HG03469 (cell line): ENCODE measurements at regions not wholly inside any gene's neighbourhood (a gene's known extent, or its start where the extent isn't known, plus 50 kb on each side); places are given as distances from the start of the nearest gene placed in this dataset.
"Not testable (repeated sequence)": the region's sequence is repeated elsewhere in the genome, so short reads cannot be mapped to it uniquely, and the experiment has no call there.

Source experiments
- ATAC-seq: cut with Tn5 transposase; IDR thresholded peaks from one replicate; pipeline ENCODE4 v1.9.1; 2021; ENCODE audit warnings: mild to moderate bottlenecking, moderate library complexity, moderate number of reproducible peaks; ENCODE audit not compliant: unreplicated experiment

DNA sequence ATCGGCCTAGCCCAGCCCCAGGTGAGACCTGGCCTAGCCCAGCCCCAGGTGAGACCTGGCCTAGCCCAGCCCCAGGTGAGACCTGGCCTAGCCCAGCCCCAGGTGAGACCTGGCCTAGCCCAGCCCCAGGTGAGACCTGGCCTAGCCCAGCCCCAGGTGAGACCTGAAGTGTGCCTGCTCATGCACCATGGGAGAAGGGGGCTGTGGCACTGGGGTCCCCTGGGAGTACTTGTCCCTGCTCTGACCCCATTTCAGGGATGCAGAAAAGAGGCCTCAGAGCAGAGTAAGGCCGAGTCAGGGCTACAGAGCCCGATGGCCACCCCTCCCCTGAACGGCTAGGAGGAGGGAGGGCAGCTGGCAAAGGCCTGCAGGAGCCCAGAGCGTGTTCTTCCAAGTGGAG, 129.6 kb downstream of the CRYBB2 start:
- ATAC-seq, result not testable (repeated sequence)

DNA sequence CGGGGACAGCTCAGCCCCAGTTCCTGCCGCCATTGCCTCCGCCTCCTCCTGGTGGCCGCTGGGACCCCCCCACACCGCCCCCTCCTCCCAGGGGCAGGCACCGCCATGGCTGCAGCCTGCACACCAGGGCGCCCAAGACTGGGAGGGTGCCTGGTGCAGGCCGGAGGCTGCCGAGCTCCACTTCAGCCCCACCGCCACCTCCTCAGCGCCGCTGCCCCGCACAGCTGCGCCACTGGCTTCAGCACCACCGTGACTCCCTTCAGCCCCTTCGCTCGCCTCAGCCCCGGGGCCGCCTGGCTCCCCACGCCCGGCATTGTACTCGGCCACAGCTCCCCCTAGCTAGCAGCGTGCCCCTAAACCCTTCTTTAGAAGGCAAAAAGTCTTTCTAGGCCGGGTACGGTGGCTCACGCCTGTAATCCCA, 131.1 kb downstream of the CRYBB2 start:
- ATAC-seq, result no peak

DNA sequence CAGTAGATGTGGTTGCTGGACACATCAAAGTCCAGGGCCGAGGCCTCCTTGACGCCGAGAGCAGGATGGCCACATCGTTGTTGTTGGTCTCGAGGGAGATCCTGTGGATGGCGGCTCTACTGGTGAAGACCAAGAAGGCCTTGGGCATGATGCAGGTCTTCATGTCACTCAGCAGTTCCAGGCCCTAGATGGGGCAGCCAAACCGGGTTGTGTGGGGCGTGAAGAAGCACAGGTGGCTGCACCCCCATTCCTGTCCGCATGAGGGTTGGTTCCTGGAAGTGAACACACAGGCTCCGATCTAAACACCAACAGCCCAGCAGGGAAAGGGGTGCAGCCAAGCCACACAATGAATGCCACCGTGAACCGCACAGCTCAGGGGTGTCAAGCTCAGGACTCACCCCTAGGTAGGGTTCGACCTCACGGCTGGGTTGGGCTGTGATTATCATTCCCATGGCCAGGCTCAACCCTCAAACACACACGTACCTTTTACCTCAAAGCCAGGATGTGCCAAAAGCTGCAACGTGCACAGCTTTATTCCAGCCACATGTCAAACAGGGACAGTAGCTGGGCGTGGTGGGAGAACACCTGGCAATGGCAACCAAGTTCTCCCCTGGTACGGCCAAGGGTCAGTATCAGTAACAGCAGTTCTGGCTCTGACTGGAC, 132.3 kb downstream of the CRYBB2 start:
- no peak for ATAC-seq

DNA sequence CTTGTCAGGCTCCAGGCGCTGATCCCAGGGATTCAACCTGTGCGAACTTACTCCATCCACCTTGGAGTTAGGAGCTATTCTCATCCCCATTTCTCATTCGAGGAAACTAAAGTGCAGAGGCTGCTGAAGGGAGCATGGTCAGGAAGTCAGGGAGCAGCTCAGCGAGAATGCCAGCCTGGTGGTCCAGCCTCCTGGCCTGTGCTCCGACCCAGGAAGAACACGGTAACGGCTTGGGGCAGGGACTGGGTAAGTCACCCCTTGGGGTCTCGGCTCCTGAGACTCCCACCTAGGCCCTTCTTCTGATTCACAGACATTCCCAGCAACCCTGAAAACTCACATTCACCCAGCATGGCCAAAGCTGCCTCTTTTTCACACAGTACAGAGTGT, 132.8 kb downstream of the CRYBB2 start:
- ATAC-seq, result no peak

DNA sequence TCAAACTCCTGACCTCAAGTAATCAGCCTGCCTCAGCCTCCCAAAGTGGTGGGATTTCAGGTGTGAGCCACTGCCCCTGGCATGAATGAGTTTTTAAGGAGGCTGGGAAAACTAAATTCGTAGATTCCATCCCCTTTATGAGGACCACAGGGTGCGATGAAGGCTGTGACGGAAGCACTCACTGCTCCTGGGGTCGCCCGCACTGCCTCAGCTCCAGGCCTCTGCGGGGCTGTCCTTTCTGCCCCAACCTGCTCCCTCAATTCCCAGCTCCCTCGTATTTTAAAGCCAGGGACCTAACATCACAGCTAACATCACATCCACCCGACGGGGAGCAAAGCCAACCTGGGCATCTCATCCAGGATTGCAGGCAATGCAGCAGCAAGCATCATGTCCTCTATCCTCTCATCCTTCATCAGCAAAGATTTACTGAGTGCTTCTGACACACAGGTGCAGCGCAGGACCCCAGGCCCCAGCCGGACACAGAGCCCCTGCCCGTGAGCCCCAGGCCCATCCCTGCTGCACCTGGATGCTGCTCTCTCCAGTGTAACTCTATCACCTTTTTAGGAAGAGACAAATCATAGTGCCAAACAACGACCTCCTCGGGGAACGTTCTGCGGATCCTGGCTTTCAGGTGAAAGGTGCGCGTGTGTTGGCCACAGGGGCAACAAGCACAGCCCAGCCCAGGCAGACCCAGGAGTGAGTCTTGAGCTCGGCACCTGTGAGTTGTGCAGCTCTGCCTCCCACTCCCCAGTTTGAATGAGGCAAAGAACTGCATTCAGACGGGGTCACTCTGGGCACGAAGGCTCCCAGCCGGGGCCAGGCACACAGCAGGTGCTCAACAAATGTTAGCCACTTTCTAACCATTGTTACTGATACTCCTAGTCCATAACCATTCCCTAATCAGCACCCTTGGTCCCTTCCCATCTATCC, 134.3 kb downstream of the CRYBB2 start:
- ATAC-seq, result no peak

DNA sequence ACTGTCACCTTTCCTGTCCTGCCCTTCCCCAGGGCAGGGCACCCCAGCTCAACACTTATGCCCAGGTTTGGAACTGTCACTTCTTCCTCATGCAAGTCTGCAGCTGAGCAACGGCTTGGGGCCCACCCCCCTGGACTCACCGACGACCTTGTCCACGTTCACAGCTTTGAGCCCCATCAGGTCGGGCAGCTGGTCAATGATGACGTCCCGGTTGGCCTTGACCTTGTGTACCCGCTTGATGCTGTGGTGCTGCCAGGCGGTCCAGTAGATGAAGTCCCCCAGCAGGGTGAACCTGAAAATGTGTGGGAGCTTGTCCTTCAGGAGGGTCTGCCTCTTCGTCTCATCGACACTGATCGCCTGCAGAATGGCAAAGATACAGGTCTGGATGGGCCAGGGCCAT, 135.0 kb downstream of the CRYBB2 start:
- no peak for ATAC-seq

DNA sequence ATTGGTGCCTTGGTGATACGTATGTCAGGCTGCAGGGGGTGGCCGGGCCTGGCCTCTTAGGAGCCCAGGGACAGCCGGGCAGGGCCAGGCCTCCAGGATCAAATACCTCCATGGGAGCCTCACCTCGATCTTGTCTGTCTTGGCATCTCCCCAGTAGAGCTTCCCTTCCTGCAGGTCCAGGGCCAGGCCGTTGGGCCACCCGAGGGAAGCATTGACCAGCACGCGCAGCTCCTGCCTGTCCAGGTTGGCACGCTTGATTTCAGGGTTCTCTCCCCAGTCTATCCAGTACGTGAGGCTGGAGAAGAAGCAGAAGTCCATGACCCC, 137.7 kb downstream of the CRYBB2 start:
- ATAC-seq, result no peak

DNA sequence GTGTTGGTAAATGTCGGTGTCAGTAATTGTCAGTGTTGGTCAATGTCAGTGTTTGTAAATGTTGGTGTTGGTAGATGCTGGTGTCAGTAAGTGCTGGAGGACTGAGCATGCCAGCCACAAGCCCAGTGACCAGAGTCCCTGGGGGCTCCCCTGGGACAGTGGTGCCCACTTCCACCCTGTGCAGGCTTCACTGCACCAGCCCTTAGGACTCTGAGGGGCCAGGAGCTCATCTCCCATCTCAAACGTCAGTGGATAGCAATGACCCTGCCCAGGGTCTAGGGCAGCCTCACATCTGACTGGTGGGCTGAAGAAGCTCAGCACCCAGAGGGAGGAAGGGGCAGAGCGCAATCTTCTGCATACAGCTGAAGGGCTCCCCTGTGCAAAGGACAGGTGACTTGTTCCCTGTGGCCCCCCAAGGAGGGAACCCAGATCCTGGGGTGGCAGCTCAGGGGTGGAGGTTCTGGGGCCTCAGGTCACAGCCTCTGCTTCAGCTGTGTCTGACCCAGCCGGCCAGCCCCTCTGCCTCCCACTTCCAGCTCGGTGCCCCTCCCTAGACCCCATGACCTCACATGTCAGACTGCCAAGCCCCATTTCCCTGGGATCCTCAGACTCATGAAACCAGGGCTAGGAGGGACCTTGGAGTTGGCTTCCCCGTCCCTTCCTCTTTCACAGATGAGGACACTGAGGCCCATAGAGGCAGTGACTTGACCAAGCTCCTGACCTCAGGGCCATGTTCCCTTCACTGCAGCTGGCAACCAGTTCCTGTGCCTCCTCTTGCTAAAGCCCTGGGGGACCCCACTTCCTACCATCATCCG, 138.4 kb downstream of the CRYBB2 start:
- ATAC-seq, result no peak

DNA sequence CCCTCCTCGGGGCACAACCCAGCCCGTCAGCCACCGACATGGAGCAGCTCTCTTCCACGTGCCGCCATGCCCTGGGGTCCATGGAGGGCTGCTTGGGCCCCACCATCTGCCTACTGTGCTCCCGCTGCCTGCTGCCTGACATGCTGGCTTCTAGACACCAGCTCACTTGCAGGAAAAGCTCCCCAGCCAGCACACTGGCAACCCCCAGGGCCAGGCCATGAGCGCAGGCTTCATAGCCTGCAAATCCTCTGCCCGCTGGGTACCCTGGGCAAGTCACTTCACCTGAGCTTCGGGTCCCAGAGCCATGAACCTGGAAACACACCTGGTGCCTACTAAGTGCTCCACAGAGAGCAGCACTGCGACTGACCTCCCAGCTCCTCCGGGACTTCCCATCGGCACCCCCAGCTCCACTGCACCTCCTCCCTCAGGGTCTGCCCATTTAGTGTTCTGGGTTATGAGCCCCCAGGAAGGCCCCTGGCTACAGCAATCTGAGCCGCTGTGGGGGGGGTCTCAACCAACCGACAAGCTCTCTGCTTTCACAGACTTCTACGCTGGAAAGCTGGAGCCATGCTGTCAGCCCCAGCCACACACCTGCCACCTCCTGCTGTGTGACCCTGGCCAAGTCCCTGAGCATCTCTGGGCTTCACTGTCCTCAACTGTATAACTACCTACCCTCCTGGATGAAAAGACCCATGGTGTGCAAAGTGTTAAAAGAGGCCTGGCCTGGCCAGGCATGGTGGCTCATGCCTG, 139.2 kb downstream of the CRYBB2 start:
- no peak for ATAC-seq

DNA sequence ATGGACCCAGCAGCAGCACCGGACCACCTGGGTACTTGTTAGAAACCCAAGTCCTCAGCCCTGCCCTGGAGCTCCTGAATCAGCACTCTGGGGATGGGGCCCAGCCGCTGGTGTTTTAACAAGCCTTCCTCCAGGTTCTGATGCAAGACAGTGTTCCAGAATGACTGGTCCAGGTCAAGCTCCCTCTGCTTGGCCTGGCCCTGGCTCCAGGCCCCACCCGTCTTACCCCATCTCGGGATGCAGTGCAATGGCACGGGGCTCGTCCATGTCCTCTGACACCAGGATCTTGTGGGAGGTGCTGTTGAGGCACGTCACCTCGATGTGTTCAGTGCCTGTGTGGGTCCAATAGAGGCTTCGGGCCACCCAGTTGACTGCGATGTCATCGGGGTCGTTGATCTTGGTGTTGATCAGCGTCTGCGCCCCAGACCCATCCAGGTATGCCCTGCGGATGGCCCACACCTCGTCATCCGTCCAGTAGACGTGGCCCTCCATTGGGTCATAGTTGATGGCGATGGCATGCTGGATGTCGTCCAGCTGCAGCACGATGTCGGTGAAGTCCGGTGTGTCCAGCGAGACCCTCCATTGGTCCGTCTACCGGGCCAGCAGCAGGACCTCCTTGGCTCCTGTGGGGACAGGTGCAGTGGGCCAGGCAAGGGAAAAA, 140.3 kb downstream of the CRYBB2 start:
- ATAC-seq, result no peak

DNA sequence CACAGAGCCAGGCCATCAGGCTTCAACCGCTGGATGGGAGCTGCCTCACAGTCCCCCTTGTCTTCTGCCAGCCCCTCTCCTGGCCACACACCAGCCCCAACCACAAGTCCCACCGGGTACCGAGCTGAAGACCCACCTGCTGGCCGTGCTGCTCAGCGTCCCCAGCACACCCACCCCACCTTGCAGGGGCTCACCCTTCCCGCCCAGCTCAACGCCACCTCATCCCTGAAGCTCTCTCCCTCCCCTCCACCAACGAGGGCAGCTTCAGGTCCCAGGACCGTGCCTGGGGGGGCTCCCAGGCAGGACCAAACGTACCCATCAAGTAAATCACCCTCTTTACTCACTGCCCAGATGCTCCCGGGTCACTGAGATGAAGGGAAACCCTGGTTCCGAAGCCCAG, 141.0 kb downstream of the CRYBB2 start:
- ATAC-seq, result no peak

DNA sequence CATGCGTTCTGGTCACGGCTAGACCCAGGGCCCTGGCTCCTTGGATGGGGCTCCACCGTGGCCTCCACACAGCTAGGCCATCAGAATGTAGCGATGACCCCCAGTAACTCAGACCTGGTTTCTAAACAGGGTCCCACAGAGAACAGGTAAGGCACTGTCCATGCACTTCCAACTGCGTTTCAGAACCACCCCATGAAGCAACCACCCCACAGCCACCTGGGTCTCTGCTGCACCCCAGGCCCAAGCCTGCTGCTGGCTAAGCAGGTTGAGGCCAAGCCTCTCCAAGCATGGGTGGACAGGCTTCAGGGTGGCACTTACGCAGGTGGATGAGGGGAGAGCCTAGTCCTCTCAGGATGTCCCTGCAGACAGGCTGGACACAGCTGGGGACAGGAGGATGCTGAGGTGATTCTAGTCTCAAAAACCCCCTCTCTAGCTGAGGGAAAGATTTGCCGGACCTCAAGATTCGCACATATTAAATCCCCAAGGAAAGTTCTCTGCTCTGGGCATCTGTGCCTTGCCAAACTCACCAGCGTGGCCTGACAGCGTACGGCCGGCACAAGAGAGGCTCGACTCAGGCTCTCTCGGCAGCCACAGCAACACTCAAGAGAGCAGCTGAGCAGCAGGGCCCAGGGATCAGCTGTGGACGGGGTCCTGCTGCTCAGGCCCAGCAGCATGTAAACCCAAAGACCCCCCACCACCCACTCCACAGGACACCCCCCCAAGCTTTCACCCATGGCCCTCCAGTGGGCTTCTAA, 141.6 kb downstream of the CRYBB2 start:
- no peak for ATAC-seq

DNA sequence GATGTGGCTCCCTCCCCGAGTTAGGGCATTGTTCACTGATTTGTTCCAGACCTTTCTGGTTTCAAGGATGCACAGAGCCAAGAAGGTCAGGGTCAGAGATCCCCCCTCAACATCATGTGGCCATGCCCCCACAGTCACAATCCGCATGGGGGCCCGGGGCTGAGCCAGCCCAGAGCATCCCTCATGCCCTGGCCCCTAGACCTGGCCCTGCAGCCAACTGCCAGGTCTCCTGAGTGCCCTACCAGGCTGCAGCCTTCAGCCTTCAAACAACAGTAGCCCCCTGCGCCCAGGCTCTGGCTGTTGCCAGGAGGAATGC, 142.4 kb downstream of the CRYBB2 start:
- no peak for ATAC-seq

DNA sequence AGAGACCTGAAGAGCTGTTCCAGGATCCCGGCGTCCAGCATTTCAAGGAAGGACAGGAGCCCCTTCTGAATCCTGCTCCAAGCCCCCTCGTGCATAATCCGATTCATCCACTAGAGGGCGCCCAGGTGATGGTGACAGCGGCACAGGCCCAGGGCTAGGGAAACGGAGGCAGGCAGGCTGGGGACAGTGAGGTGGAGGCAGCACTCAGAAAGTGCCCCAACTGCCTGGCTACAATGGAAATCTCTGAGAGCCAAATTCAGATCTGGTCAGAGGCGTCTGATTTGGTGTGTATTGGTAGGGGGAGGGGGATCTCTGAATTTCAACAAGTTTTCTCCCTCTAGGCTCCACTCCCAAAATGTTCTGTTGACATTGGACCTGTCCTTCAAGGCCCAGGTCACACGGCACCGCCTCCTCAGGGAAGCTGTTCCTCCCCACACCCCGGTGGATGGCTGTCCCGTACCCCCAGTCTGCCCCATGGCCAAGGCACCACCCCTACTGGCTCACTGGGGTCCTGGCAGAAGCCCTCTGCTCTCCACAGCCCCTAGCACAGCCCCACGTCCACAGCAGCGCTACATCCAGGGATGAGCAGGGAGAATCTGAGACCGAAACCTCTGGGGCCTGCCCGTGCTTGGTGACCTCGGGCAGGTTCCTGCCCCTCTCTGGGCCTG, 142.9 kb downstream of the CRYBB2 start:
- no peak for ATAC-seq

DNA sequence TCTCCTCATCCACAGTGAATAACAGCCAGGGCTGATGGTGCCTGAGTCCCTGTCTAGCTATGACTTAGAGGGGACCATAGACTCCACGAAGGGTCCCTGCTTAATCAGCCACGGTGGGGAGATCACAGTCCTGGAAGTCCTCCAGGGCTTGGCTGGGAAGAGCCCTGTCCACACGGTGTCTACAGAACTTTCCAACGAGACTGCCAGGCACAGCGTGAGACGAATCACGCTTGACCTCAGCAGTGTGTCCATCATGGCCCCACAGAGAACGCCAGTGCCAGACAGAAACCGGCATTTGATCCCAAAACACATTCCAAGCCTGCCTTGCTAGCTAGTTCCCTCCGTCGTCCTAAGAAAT, 143.4 kb downstream of the CRYBB2 start:
- ATAC-seq, result no peak

DNA sequence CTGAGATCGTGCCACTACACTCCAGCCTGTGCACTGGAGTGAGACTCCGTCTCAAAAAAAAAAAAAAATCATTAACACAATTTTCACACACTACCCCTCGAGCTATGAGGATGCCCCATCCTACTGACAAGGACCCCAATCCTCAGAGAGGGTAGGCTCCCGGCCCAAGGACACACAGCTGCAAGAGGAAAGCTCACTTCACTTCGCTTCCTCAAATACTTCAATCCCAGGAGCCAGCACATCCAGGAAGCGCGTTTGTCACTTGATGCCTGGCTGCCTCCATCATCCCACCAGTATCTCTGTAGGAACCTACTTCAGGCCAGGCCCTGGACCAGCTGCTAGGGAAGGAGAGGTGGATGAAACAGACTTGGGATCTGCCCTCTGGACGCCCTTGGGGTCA, 144.0 kb downstream of the CRYBB2 start:
- no peak for ATAC-seq

DNA sequence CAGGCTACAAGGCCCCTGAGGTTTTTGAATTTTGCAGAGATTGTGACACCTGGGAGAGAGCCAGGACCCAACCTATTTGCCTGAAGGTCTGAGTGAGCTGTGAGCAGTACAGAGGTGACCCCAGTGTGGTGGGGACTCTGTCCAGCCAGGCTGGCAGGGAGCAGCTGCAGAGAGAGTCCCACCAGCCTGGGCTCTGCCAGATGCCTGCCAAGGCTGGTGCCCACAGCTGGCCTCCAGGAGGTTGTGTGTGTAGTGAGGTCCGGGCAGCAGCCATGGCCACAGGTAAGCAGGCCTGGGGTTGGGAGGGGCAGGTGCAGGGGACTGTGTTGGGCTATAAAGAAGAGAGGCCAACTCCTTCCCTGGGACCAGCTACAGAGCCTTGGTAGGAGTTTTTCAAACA, 144.8 kb downstream of the CRYBB2 start:
- no peak for ATAC-seq

DNA sequence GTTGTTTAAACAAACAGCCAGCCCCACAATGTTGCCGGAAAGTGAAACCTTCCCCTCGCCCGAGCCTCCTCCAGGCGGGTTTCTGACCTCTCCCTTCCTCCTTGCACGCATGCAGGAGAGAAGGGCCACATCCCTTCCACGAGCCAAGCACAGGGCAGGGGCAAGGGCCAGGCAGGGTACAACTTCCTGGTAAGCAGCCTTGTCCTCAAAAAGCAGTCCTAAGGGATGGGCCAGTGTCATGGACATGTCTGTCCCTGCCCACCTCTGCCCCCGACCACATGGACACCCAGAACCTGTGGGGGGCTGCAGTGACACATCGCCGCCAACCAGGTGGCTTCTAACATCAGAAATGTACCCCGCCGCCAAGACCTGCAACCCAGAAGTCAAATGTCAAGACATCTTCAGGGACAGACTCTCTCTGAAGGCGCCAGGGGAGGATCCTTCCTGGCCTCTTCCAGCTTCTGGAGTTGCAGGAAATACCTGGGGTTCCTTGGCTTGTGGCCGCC, 145.3 kb downstream of the CRYBB2 start:
- no peak for ATAC-seq
